ENCODE measurements at regions not wholly inside any gene's neighbourhood (a gene's known extent, or its start where the extent isn't known, plus 50 kb on each side); places are given as distances from the start of the nearest gene placed in this dataset.

- no TSS peak for BruUV-seq (replicated peaks)
- CTCF ChIA-PET = no interaction called here
These were observed 131.2 kb downstream of the PFKFB3 start for GRCh38 chr10:6333973-6334372.

GRCh38 chr10:6336016-6336415 is 133.3 kb downstream of the PFKFB3 start:
- no peak overlapping the region for H3K27ac ChIP-seq (ENCODE audit: low read depth, low read length, poor library complexity, severe bottlenecking)
- no peaks in the 10 kb centered on the region for H3K27me3 ChIP-seq (replicated peaks; ENCODE audit: insufficient read depth, low read depth, low read length, poor library complexity)
- H3K4me1 ChIP-seq (ENCODE audit: insufficient read depth, low read length, poor library complexity, severe bottlenecking) = no peaks in the 10 kb centered on the region
- intact Hi-C loops (cut with micrococcal nuclease; ENCODE audit: unreplicated experiment) = no loop called here
- TF ChIP-seq EZH2 (IDR thresholded peaks at IDR 0.05; ENCODE audit: borderline replicate concordance, low read depth, low read length, poor library complexity, severe bottlenecking) (no peak), CTCF (conservative IDR thresholded peaks at IDR 0.05; ENCODE audit: low read depth, low read length) (no peak)
- no peak for DNase-seq (ENCODE audit: low spot score)
- BruUV-seq (replicated peaks) = no TSS peak
- H3K4me3 ChIP-seq (ENCODE audit: low read depth, low read length, poor library complexity, severe bottlenecking) = no peak overlapping the region
- ChIA-PET POLR2A (ENCODE audit: low non-redundant PET) (no interaction called here), CTCF (interaction anchor here (0.6 kb wide), 1 partner anchor 15 kb away, joined by 3 read pairs; no protein-coding TSS in a partner anchor)
- no peaks in the 10 kb centered on the region for H3K36me3 ChIP-seq (ENCODE audit: insufficient read depth, low read length, poor library complexity, severe bottlenecking)
- no peaks in the 10 kb centered on the region for H3K9me3 ChIP-seq (ENCODE audit: low read depth, low read length, poor library complexity, severe bottlenecking)

More at GRCh38 chr10:6333973-6334372, 131.2 kb downstream of the PFKFB3 start:
- TF ChIP-seq EZH2 (IDR thresholded peaks at IDR 0.05; ENCODE audit: borderline replicate concordance, low read depth, low read length, poor library complexity, severe bottlenecking) (no peak), CTCF (conservative IDR thresholded peaks at IDR 0.05; ENCODE audit: low read depth, low read length) (no peak)
- Histone ChIP-seq H3K27ac (ENCODE audit: low read depth, low read length, poor library complexity, severe bottlenecking) (no peak overlapping the region), H3K4me1 (ENCODE audit: insufficient read depth, low read length, poor library complexity, severe bottlenecking) (no peaks in the 10 kb centered on the region), H3K27me3 (replicated peaks; ENCODE audit: insufficient read depth, low read depth, low read length, poor library complexity) (no peaks in the 10 kb centered on the region), H3K9me3 (ENCODE audit: low read depth, low read length, poor library complexity, severe bottlenecking) (no peaks in the 10 kb centered on the region), H3K36me3 (ENCODE audit: insufficient read depth, low read length, poor library complexity, severe bottlenecking) (no peaks in the 10 kb centered on the region), H3K4me3 (ENCODE audit: low read depth, low read length, poor library complexity, severe bottlenecking) (no peak overlapping the region)
- POLR2A ChIA-PET (ENCODE audit: low non-redundant PET) = no interaction called here
- DNase-seq (ENCODE audit: low spot score) = no peak
- intact Hi-C loops (cut with micrococcal nuclease; ENCODE audit: unreplicated experiment) = no loop called here

- BruUV-seq (replicated peaks) = no TSS peak
- DNase-seq (ENCODE audit: low spot score) = no peak
- TF ChIP-seq CTCF (conservative IDR thresholded peaks at IDR 0.05; ENCODE audit: low read depth, low read length) (no peak), EZH2 (IDR thresholded peaks at IDR 0.05; ENCODE audit: borderline replicate concordance, low read depth, low read length, poor library complexity, severe bottlenecking) (no peak)
- ChIA-PET CTCF (no interaction called here), POLR2A (ENCODE audit: low non-redundant PET) (no interaction called here)
- Histone ChIP-seq H3K4me1 (ENCODE audit: insufficient read depth, low read length, poor library complexity, severe bottlenecking) (peaks cover 8% of the 10 kb centered on the region), H3K36me3 (ENCODE audit: insufficient read depth, low read length, poor library complexity, severe bottlenecking) (no peaks in the 10 kb centered on the region), H3K4me3 (ENCODE audit: low read depth, low read length, poor library complexity, severe bottlenecking) (no peak overlapping the region), H3K27me3 (replicated peaks; ENCODE audit: insufficient read depth, low read depth, low read length, poor library complexity) (no peaks in the 10 kb centered on the region), H3K9me3 (ENCODE audit: low read depth, low read length, poor library complexity, severe bottlenecking) (no peaks in the 10 kb centered on the region), H3K27ac (ENCODE audit: low read depth, low read length, poor library complexity, severe bottlenecking) (no peak overlapping the region)
- intact Hi-C loops (cut with micrococcal nuclease; ENCODE audit: unreplicated experiment) = no loop called here
These were observed 134.7 kb downstream of the PFKFB3 start for GRCh38 chr10:6337382-6337781.
